Heart right ventricle (tissue), 16 donors: ENCODE measurements at regions not wholly inside any gene's neighbourhood (a gene's known extent, or its start where the extent isn't known, plus 50 kb on each side); places are given as distances from the start of the nearest gene placed in this dataset.

Source experiments
- ATAC-seq, 8 donors: fragments of 200-7000 bp; cut with Tn5 transposase; one replicate each; pipeline ENCODE4 v1.9.1; 2020; ENCODE audit warnings: mild to moderate bottlenecking in 8 of 8, moderate library complexity in 8 of 8, moderate number of reproducible peaks in 1 of 8
- DNase-seq, 2 donors: peaks; one replicate each; pipeline ENCODE4 v3.0.0-alpha.2; 2020
- H3K27ac ChIP-seq, 10 donors: fragments of 200-600 bp; sonication (generic) in 2 of 10; one replicate each; pipeline versions ENCODE4 v1.5.0 to v1.8.0; 2020 to 2022; ENCODE audit warnings: mild to moderate bottlenecking in 3 of 10
- H3K27me3 ChIP-seq, 7 donors: fragments of 200-600 bp; one replicate each; pipeline ENCODE4 v1.8.0; 2021 to 2022; ENCODE audit warnings: mild to moderate bottlenecking in 2 of 7
- H3K36me3 ChIP-seq, 9 donors: fragments of 200-600 bp; sonication (generic) in 1 of 9; one replicate each; pipeline versions ENCODE4 v1.5.0 to v1.8.0; 2020 to 2022; ENCODE audit warnings: mild to moderate bottlenecking in 2 of 9
- H3K4me1 ChIP-seq, 9 donors: fragments of 200-600 bp; sonication (generic) in 1 of 9; one replicate each; pipeline versions ENCODE4 v1.5.0 to v1.8.0; 2020 to 2022; ENCODE audit warnings: mild to moderate bottlenecking in 4 of 9
- H3K4me3 ChIP-seq, 10 donors: fragments of 200-600 bp; sonication (generic) in 2 of 10; one replicate each; pipeline versions ENCODE4 v1.5.0 to v1.8.0; 2020 to 2022; ENCODE audit warnings: mild to moderate bottlenecking in 7 of 10, moderate library complexity in 2 of 10
- H3K9me3 ChIP-seq, 11 donors: fragments of 200-600 bp in 10 of 11; sonication (generic) in 2 of 11; one replicate each; pipeline versions ENCODE4 v1.5.0 to v1.8.0; 2013 to 2022; ENCODE audit warnings: mild to moderate bottlenecking in 2 of 11, control low read depth in 1 of 11, moderate library complexity in 1 of 11
- WGBS, 2 donors: extraction: QIAGEN DNeasy Blood & Tissue Kit; methylation state at CpG; one replicate each; pipeline ENCODE4 v1.1.7; 2013; ENCODE audit warnings: inconsistent platforms in 1 of 2; 5-methylcytosine and 5-hydroxymethylcytosine counted together
- intact Hi-C, 10 donors: fragments of 100-400 bp; cut with DNase I; formaldehyde crosslinking; loops; one replicate each; pipeline versions ENCODE4 v1.11.1 to v1.14.2; 2022
- TF ChIP-seq, protein P1 (sequence below), 9 donors: fragments of 200-600 bp; sonication (generic) in 2 of 9; IDR thresholded peaks; one replicate each; pipeline versions ENCODE4 v1.5.0 to v1.8.0; 2021 to 2022; ENCODE audit warnings: antibody characterized with exemption in 9 of 9, mild to moderate bottlenecking in 5 of 9, moderate library complexity in 1 of 9
- donor health status: Arrhythmogenic right ventricular cardiomyopathy.
- donor health status: ischemic (EF 13 %, LVEDD 7.1; RV severe dilation, severe dysfunction).
- donor health status: healthy with polysubstance abuse.
- donor health status: DM: no; HTN: yes; CAD: no.
- donor health status: DM: no; HTN: no; CAD: no.
- donor health status: ischemic (EF 25% LVEDD 6.9; RV normal size, moderate dysfunction).
- donor health status: ischemic (EF 25% LVEDD 5.7; RV mildly dilated, moderate dysfunction).
- donor health status: healthy.
- donor health status: DM: yes; HTN: yes; CAD: no.
- donor health status: Ischemic cardiomyopathy.
- donor health status: ischemic (EF 35%, LVEDD 5.7; RV mildly dilated, moderate dysfunction).
- donor health status: nonischemic (EF 11% LVEDD 7.7; RV severe dilation, severe dysfunction).
- donor health status: DM: yes; HTN: yes; CAD: no.
- donor health status: PGD.
- donor health status: ischemic (EF 29% LVEDD 5.4; RV normal size, mild dysfunction).
- donor health status: nonischemic (EF 23%, LVEDD 6.1; RV moderate dilation, normal function).

DNA sequence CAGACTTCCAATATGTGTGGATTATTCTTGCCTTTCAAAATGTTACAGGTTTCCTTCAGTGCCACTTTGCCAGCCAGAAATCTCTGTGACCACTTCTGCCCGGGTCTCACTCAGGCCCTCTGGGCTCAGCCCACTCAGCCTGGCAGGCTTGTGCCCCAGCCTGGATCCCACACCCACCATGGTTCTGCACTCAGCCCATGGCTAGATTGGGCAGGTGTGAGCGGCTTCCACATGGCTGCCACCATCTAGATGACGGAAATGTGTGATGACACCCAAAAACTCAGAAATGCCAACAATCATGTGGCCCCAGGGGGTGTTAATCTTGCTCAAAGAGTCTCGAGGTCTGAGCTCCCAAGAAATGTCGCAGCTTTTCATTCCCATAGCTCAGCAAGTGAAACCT lies 1097.5 kb upstream of the SLC39A10 start:
- intact Hi-C loops, result no loop called here
- TF ChIP-seq, protein P1, sequence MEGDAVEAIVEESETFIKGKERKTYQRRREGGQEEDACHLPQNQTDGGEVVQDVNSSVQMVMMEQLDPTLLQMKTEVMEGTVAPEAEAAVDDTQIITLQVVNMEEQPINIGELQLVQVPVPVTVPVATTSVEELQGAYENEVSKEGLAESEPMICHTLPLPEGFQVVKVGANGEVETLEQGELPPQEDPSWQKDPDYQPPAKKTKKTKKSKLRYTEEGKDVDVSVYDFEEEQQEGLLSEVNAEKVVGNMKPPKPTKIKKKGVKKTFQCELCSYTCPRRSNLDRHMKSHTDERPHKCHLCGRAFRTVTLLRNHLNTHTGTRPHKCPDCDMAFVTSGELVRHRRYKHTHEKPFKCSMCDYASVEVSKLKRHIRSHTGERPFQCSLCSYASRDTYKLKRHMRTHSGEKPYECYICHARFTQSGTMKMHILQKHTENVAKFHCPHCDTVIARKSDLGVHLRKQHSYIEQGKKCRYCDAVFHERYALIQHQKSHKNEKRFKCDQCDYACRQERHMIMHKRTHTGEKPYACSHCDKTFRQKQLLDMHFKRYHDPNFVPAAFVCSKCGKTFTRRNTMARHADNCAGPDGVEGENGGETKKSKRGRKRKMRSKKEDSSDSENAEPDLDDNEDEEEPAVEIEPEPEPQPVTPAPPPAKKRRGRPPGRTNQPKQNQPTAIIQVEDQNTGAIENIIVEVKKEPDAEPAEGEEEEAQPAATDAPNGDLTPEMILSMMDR (IDR thresholded peaks at IDR 0.05), result no peak
- 78 to 84% methylated on average over 5 of the region's 5 CpGs for WGBS, 2 donors
- Histone ChIP-seq H3K27ac (no peak overlapping the region), H3K9me3 (peaks cover 0 to 13% (median 0%) of the 10 kb centered on the region in 11 donors), H3K36me3 (no peaks in the 10 kb centered on the region), H3K27me3 (no peaks in the 10 kb centered on the region), H3K4me3 (no peak overlapping the region), H3K4me1 (no peaks in the 10 kb centered on the region)
- DNase-seq, result no peak
- ATAC-seq, result no peak

DNA sequence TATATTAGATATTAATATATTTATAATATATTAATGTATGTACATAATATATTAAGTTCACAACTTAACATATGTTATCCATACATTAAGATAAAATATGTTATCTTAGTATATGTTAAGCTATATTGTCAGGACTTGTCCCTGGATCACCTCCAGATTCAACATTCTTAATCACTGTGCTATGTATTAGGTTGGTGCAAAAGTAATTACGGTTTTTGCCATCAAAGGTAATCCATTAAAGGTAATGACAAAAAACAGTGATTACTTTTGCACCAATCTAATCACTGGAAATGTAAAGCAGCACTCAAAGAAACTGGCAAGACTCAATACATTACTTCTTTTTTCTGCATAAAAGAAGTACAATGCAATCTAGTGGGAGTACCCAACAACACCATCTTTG lies 1099.0 kb upstream of the SLC39A10 start:
- no peaks in the 10 kb centered on the region for H3K4me1 ChIP-seq
- H3K27me3 ChIP-seq, result no peaks in the 10 kb centered on the region
- no peak overlapping the region for H3K27ac ChIP-seq
- TF ChIP-seq, protein P1 (IDR thresholded peaks at IDR 0.05), result no peak
- H3K9me3 ChIP-seq, result peaks cover 0 to 13% (median 0%) of the 10 kb centered on the region in 11 donors
- no peak for ATAC-seq
- intact Hi-C loops, result no loop called here
- 81 to 88% methylated on average over 1 of the region's 1 CpG for WGBS, 2 donors
- no peak for DNase-seq
- H3K4me3 ChIP-seq, result no peak overlapping the region
- H3K36me3 ChIP-seq, result no peaks in the 10 kb centered on the region

DNA sequence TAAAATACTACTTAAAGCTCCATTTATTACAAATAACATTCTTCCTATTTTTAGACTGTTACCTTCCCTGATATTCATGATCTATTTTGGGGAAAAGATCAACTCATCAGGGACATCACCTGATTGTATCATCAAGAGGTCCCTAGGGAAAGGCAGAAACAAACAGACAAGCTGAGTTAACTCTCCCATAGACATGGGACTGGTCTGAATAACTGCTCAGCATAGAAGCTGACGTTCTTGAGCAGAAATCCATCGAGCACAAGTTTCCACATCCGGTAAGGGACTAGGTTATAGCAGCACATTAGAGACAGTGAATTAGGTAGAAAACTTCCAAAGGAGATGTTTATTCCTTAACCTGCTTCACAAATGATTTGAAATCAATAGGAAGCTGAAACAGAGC lies 1100.4 kb upstream of the SLC39A10 start:
- Histone ChIP-seq H3K27me3 (no peaks in the 10 kb centered on the region), H3K4me3 (no peak overlapping the region), H3K9me3 (peaks cover 0 to 13% (median 0%) of the 10 kb centered on the region in 11 donors), H3K27ac (no peak overlapping the region), H3K36me3 (no peaks in the 10 kb centered on the region), H3K4me1 (no peaks in the 10 kb centered on the region)
- no peak for DNase-seq
- WGBS, 2 donors, result 69 to 70% methylated on average over 3 of the region's 3 CpGs
- intact Hi-C loops, result no loop called here
- no peak for ATAC-seq
- TF ChIP-seq, protein P1 (IDR thresholded peaks at IDR 0.05), result no peak

DNA sequence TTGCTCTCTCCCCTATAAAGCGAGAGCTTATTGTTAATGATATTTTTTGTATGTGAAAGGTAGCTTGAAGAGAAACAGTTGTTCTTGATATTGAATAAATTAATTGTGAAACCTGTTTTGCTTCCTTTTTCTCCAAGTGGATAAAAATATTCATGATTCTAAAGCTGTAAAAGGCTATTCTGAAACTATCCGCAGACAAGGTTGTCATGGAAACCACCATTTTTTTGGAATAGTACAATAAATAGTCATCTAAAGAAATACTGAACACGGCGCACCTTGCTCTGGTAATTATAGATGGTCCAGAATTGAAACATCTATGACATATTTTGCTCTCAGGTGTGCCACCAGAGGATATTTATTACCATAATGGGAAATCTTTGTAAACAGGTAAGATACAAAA lies 1103.0 kb upstream of the SLC39A10 start:
- DNase-seq (no peak), ATAC-seq (no peak)
- Histone ChIP-seq H3K27me3 (no peaks in the 10 kb centered on the region), H3K4me1 (no peaks in the 10 kb centered on the region), H3K27ac (no peak overlapping the region), H3K9me3 (no peaks in the 10 kb centered on the region), H3K4me3 (no peak overlapping the region), H3K36me3 (no peaks in the 10 kb centered on the region)
- TF ChIP-seq, protein P1 (IDR thresholded peaks at IDR 0.05), result no peak
- intact Hi-C loops, result no loop called here
- WGBS, 2 donors, result 87 to 92% methylated on average over 4 of the region's 4 CpGs

DNA sequence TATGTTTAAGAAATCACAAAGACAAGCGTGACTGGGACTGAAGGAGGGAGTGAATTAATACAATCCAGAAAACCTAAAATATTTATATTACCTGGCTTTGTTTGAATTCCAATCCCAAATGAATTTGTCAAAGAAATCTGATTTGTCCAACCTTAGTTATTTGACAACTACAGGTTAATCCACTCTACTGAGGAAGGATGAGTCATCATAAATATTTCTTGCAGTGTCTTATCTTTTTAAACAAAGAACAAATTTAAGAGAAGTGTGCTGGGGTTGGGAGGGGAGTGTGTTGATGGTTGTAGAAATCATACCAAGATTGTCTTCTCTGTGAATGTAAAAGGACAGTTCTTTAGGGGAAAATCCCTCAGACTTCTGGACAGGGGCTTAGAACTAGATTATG lies 1106.3 kb upstream of the SLC39A10 start:
- no peaks in the 10 kb centered on the region for H3K9me3 ChIP-seq
- H3K27me3 ChIP-seq, result no peaks in the 10 kb centered on the region
- 75 to 81% methylated on average over 1 of the region's 1 CpG for WGBS, 2 donors
- no peaks in the 10 kb centered on the region for H3K4me1 ChIP-seq
- DNase-seq, result no peak
- TF ChIP-seq, protein P1 (IDR thresholded peaks at IDR 0.05), result no peak
- no peak overlapping the region for H3K27ac ChIP-seq
- intact Hi-C loops, result no loop called here
- no peak for ATAC-seq
- no peak overlapping the region for H3K4me3 ChIP-seq
- no peaks in the 10 kb centered on the region for H3K36me3 ChIP-seq
